Prostate gland (tissue), 2 donors: ENCODE measurements at regions not wholly inside any gene's neighbourhood (a gene's known extent, or its start where the extent isn't known, plus 50 kb on each side); places are given as distances from the start of the nearest gene placed in this dataset.

Experiments
- DNase-seq: peaks from one replicate; pipeline ENCODE4 v3.0.0-alpha.2; 2019; ENCODE audit warnings: low spot score
- H3K27ac ChIP-seq, 2 donors: fragments of 200-600 bp; sonication (generic); 2 replicates each; pipeline ENCODE4 v1.5.1; 2017 to 2019
- H3K27me3 ChIP-seq: fragments of 200-600 bp; sonication (generic); replicated peaks from 2 replicates; pipeline ENCODE4 v1.5.1; 2019; ENCODE audit not compliant: insufficient read depth
- H3K36me3 ChIP-seq, 2 donors: fragments of 200-600 bp; sonication (generic); 1 replicate in 1 of 2; 2 replicates in 1 of 2; pipeline versions ENCODE4 v1.5.1 to v1.8.1; 2017 to 2019
- H3K4me1 ChIP-seq: fragments of 200-600 bp; sonication (generic); replicated peaks from 2 replicates; pipeline ENCODE4 v1.5.1; 2019
- H3K4me3 ChIP-seq, 2 donors: fragments of 200-600 bp; sonication (generic); 2 replicates each; pipeline ENCODE4 v1.5.1; 2017 to 2019
- H3K9me3 ChIP-seq: fragments of 200-600 bp; sonication (generic); 2 replicates; pipeline ENCODE4 v1.5.1; 2017
- POLR2A ChIP-seq: fragments of 450-650 bp; IDR thresholded peaks from one replicate; pipeline ENCODE4 v1.6.1; 2016; ENCODE audit warnings: antibody characterized with exemption, mild to moderate bottlenecking
- POLR2AphosphoS5 ChIP-seq: sonication (generic); formaldehyde crosslinking; IDR thresholded peaks from one replicate; pipeline ENCODE4 v1.6.1; 2017; ENCODE audit warnings: antibody characterized with exemption
- WGBS: methylation state at CpG from one replicate; pipeline ENCODE4 v1.1.5; 2018; 5-methylcytosine and 5-hydroxymethylcytosine counted together
- intact Hi-C: fragments of 100-400 bp; cut with DNase I; formaldehyde crosslinking; loops from one replicate; pipeline ENCODE4 v1.14.2; 2022
- TF ChIP-seq, protein P1 (sequence below), 4 experiments: fragments of 200-600 bp in 2 of 4; fragments of 450-650 bp in 2 of 4; sonication (generic) in 2 of 4; IDR thresholded peaks; 1 replicate in 3 of 4; 2 replicates in 1 of 4; pipeline ENCODE4 v1.5.1; 2016 to 2019; ENCODE audit warnings: antibody characterized with exemption in 4 of 4, mild to moderate bottlenecking in 2 of 4, moderate library complexity in 2 of 4

GRCh38 chr3:147956615-147957014 lies 547.5 kb downstream of the ZIC1 start:
- Histone ChIP-seq H3K4me1 (no peaks in the 10 kb centered on the region), H3K36me3 (no peaks in the 10 kb centered on the region), H3K27me3 (no peaks in the 10 kb centered on the region), H3K27ac (no peak overlapping the region), H3K9me3 (no peaks in the 10 kb centered on the region), H3K4me3 (no peak overlapping the region)
- 86% methylated on average over 1 of the region's 1 CpG for WGBS
- TF ChIP-seq POLR2A: no peak
- no peak for TF ChIP-seq POLR2AphosphoS5
- TF ChIP-seq, protein P1, sequence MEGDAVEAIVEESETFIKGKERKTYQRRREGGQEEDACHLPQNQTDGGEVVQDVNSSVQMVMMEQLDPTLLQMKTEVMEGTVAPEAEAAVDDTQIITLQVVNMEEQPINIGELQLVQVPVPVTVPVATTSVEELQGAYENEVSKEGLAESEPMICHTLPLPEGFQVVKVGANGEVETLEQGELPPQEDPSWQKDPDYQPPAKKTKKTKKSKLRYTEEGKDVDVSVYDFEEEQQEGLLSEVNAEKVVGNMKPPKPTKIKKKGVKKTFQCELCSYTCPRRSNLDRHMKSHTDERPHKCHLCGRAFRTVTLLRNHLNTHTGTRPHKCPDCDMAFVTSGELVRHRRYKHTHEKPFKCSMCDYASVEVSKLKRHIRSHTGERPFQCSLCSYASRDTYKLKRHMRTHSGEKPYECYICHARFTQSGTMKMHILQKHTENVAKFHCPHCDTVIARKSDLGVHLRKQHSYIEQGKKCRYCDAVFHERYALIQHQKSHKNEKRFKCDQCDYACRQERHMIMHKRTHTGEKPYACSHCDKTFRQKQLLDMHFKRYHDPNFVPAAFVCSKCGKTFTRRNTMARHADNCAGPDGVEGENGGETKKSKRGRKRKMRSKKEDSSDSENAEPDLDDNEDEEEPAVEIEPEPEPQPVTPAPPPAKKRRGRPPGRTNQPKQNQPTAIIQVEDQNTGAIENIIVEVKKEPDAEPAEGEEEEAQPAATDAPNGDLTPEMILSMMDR (IDR thresholded peaks at IDR 0.05): no peak
- intact Hi-C loops: no loop called here
- no peak for DNase-seq

- no peak for DNase-seq
- H3K27ac ChIP-seq: no peak overlapping the region
- intact Hi-C loops: no loop called here
- H3K4me1 ChIP-seq: no peaks in the 10 kb centered on the region
- H3K36me3 ChIP-seq: no peaks in the 10 kb centered on the region
- H3K9me3 ChIP-seq: no peaks in the 10 kb centered on the region
- no peaks in the 10 kb centered on the region for H3K27me3 ChIP-seq
- no peak overlapping the region for H3K4me3 ChIP-seq
- TF ChIP-seq POLR2A (no peak), POLR2AphosphoS5 (no peak)
- TF ChIP-seq, protein P1 (IDR thresholded peaks at IDR 0.05): no peak
- WGBS: 89% methylated on average over 1 of the region's 1 CpG
Observed at GRCh38 chr3:147958754-147959153, 549.6 kb downstream of the ZIC1 start.

GRCh38 chr3:147960786-147961185 lies 551.6 kb downstream of the ZIC1 start:
- 54% methylated on average over 6 of the region's 6 CpGs for WGBS
- TF ChIP-seq POLR2AphosphoS5: no peak
- TF ChIP-seq, protein P1 (IDR thresholded peaks at IDR 0.05): no peak
- no peak for TF ChIP-seq POLR2A
- intact Hi-C loops: no loop called here
- Histone ChIP-seq H3K27ac (no peak overlapping the region), H3K9me3 (no peaks in the 10 kb centered on the region), H3K4me1 (no peaks in the 10 kb centered on the region), H3K4me3 (no peak overlapping the region), H3K36me3 (no peaks in the 10 kb centered on the region), H3K27me3 (no peaks in the 10 kb centered on the region)
- DNase-seq: no peak

DNA sequence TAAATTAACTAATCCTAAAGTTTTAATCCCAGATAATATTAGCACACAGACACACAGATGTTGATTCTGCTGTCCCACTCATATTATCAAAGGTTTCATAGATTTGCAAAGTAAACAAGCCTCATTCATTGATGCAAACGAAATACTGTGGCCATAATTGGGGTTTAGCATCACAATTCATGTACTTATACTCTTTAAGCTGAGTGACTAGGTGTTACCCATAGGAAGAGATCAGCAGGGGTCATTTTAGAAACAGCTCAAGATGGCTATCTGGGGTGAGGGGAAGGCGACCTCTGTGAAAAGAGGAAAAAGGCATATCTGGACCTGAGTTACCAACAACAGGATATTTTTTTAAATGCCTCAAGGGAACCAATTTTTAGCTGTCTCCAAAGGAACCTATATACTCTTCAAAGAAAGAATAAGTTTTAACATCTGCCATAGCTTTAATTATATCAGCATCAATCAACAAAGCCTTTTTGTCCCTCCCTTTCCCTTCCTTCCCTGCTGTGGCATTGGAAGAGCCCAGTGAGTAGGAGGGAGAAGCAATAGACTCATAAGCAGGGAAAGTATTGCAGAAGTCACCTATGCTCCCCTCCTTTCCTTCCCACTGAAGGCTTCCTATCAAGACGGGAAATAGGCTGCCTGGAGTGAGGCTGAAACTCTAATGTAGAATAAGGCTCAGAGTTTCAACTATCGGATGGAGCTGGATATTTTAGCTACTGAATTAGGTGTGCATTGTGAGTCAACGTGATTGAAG lies 553.4 kb downstream of the ZIC1 start:
- Histone ChIP-seq H3K9me3 (no peaks in the 10 kb centered on the region), H3K36me3 (no peaks in the 10 kb centered on the region), H3K4me3 (no peak overlapping the region), H3K4me1 (no peaks in the 10 kb centered on the region), H3K27me3 (no peaks in the 10 kb centered on the region), H3K27ac (no peak overlapping the region)
- intact Hi-C loops: no loop called here
- TF ChIP-seq POLR2AphosphoS5 (no peak), POLR2A (no peak)
- TF ChIP-seq, protein P1 (IDR thresholded peaks at IDR 0.05): no peak
- WGBS: 80% methylated on average over 5 of the region's 5 CpGs
- DNase-seq: no peak

- intact Hi-C loops: no loop called here
- no peak for DNase-seq
- H3K9me3 ChIP-seq: no peaks in the 10 kb centered on the region
- H3K27ac ChIP-seq: no peak overlapping the region
- no peaks in the 10 kb centered on the region for H3K27me3 ChIP-seq
- H3K36me3 ChIP-seq: no peaks in the 10 kb centered on the region
- H3K4me1 ChIP-seq: no peaks in the 10 kb centered on the region
- no peak overlapping the region for H3K4me3 ChIP-seq
- 90% methylated on average over 1 of the region's 1 CpG for WGBS
- TF ChIP-seq POLR2A: no peak
- TF ChIP-seq, protein P1 (IDR thresholded peaks at IDR 0.05): no peak
- TF ChIP-seq POLR2AphosphoS5: no peak
Observed at GRCh38 chr3:147963711-147964110, 554.5 kb downstream of the ZIC1 start.
